ENCODE measurements at regions not wholly inside any gene's neighbourhood (a gene's known extent, or its start where the extent isn't known, plus 50 kb on each side); places are given as distances from the start of the nearest gene placed in this dataset.

GRCh38 chr12:3432868-3433267, 58.1 kb upstream of the PRMT8 start:
- H3K4me3 ChIP-seq (ENCODE audit: low read depth, low read length): no peak overlapping the region
- TF ChIP-seq, protein P1, sequence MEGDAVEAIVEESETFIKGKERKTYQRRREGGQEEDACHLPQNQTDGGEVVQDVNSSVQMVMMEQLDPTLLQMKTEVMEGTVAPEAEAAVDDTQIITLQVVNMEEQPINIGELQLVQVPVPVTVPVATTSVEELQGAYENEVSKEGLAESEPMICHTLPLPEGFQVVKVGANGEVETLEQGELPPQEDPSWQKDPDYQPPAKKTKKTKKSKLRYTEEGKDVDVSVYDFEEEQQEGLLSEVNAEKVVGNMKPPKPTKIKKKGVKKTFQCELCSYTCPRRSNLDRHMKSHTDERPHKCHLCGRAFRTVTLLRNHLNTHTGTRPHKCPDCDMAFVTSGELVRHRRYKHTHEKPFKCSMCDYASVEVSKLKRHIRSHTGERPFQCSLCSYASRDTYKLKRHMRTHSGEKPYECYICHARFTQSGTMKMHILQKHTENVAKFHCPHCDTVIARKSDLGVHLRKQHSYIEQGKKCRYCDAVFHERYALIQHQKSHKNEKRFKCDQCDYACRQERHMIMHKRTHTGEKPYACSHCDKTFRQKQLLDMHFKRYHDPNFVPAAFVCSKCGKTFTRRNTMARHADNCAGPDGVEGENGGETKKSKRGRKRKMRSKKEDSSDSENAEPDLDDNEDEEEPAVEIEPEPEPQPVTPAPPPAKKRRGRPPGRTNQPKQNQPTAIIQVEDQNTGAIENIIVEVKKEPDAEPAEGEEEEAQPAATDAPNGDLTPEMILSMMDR (IDR thresholded peaks at IDR 0.05; ENCODE audit: low read depth, low read length): no peak

GRCh38 chr12:3436461-3437065, 54.4 kb upstream of the PRMT8 start:
- TF ChIP-seq, protein P1 (IDR thresholded peaks at IDR 0.05; ENCODE audit: low read depth, low read length): no peak
- H3K4me3 ChIP-seq (ENCODE audit: low read depth, low read length): no peak overlapping the region

DNA sequence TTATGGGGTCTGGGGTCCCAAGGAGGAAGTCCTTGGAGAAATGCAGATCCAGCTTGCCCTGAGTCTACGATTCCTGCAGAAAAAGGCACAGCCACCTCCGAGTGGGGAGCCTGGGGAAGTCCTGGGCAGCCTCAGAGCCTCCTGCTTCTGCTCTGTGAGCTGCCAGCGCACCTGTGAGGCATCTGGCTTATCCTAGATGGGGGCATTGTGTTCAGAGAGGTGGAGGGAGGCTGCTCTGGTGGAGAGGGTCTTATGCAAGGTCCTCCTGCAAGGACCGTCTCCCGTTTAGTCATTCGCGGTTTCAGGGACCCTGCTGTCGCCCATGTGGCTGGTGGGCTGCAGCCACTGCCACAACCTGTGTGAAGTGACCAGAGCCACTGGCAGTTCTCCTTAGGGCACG, 53.0 kb upstream of the PRMT8 start:
- TF ChIP-seq, protein P1 (IDR thresholded peaks at IDR 0.05; ENCODE audit: low read depth, low read length): no peak
- no peak overlapping the region for H3K4me3 ChIP-seq (ENCODE audit: low read depth, low read length)

GRCh38 chr12:3438401-3438800, 52.6 kb upstream of the PRMT8 start:
- TF ChIP-seq, protein P1 (IDR thresholded peaks at IDR 0.05; ENCODE audit: low read depth, low read length): no peak
- H3K4me3 ChIP-seq (ENCODE audit: low read depth, low read length): no peak overlapping the region
